NCI-H128 (cell line): ENCODE measurements at regions not wholly inside any gene's neighbourhood (a gene's known extent, or its start where the extent isn't known, plus 50 kb on each side); places are given as distances from the start of the nearest gene placed in this dataset.

ENCODE experiments used
- DNase-seq: peaks from one replicate; lab custom pipeline; 2025; ENCODE audit not compliant: unreplicated experiment; lab: John Stamatoyannopoulos, UW

GRCh38 chr14:66388516-66388915 is 97.7 kb upstream of the CCDC196 start:
- DNase-seq: no peak

GRCh38 chr14:66389481-66389880 is 96.7 kb upstream of the CCDC196 start:
- no peak for DNase-seq

- DNase-seq: no peak
These were observed 90.9 kb upstream of the CCDC196 start for GRCh38 chr14:66395300-66395699.

- DNase-seq: no peak
These were observed 90.0 kb upstream of the CCDC196 start for GRCh38 chr14:66396164-66396563.

GRCh38 chr14:66398437-66398836 is 87.7 kb upstream of the CCDC196 start:
- DNase-seq: no peak

- DNase-seq: no peak
These were observed 84.6 kb upstream of the CCDC196 start for GRCh38 chr14:66401449-66402095.

- no peak for DNase-seq
These were observed 83.0 kb upstream of the CCDC196 start for GRCh38 chr14:66403183-66403582.

- no peak for DNase-seq
These were observed 82.1 kb upstream of the CCDC196 start for GRCh38 chr14:66404051-66404545.

GRCh38 chr14:66405158-66405557 is 81.0 kb upstream of the CCDC196 start:
- DNase-seq: no peak

- no peak for DNase-seq
These were observed 72.3 kb upstream of the CCDC196 start for GRCh38 chr14:66413901-66414300.

GRCh38 chr14:66414511-66414910 is 71.7 kb upstream of the CCDC196 start:
- DNase-seq: no peak

GRCh38 chr14:66420251-66421006 is 65.7 kb upstream of the CCDC196 start:
- no peak for DNase-seq

- DNase-seq: no peak
These were observed 63.9 kb upstream of the CCDC196 start for GRCh38 chr14:66421990-66422946.

- no peak for DNase-seq
These were observed 60.8 kb upstream of the CCDC196 start for GRCh38 chr14:66425402-66425801.

GRCh38 chr14:66426451-66426850 is 59.7 kb upstream of the CCDC196 start:
- DNase-seq: no peak

- DNase-seq: no peak
These were observed 53.8 kb upstream of the CCDC196 start for GRCh38 chr14:66432334-66432733.

GRCh38 chr14:66434464-66434863 is 51.7 kb upstream of the CCDC196 start:
- DNase-seq: no peak

GRCh38 chr14:66435683-66436082 is 50.5 kb upstream of the CCDC196 start:
- no peak for DNase-seq
